GM11168 (cell line): ENCODE measurements at regions not wholly inside any gene's neighbourhood (a gene's known extent, or its start where the extent isn't known, plus 50 kb on each side); places are given as distances from the start of the nearest gene placed in this dataset.
"Not testable (repeated sequence)": the region's sequence is repeated elsewhere in the genome, so short reads cannot be mapped to it uniquely, and the experiment has no call there.

Experiments
- in situ Hi-C: fragments of 300-500 bp; cut with MboI; formaldehyde crosslinking; loops from one replicate; pipeline ENCODE4 v1.12.0; 2022; ENCODE audit warnings: low sequenced_read_pairs; ENCODE audit not compliant: unreplicated experiment

DNA sequence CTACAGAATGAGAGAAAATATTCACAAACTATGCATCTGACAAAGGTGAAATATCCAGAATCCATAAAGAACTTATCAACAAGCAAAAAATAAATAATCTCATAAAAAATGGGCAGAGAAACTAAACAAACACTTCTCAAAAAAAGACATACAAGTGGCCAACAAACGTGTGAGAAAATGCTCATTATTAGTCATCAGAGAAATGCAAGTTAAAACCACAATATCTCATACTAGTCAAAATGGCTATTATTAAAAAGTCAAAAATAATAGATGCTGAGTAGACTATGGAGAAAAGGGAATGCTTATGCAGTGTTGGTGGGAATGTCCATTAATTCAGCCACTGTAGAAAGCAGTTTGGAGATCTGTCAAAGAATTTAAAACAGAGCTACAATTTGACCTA, 533.3 kb downstream of the TMA16 start:
- in situ Hi-C loops: no loop called here

DNA sequence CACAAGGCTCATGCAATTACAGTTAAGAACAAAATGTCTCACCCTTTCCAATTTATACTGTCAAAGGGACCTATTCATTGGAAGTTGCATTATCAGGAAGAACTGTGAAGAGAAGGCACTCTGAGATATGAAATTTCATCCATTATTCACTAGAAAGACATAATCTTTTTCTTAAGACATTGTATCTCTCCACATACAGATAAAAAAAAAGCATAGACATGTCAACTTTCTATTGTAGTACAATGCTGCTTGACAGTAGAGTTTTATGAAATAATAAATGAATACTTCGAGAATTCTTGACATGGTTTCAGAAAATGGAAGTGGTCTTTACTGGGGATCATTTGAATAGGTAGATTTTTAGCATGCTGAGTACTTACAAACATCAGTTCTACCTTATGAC, 545.0 kb downstream of the TMA16 start:
- in situ Hi-C loops: no loop called here

DNA sequence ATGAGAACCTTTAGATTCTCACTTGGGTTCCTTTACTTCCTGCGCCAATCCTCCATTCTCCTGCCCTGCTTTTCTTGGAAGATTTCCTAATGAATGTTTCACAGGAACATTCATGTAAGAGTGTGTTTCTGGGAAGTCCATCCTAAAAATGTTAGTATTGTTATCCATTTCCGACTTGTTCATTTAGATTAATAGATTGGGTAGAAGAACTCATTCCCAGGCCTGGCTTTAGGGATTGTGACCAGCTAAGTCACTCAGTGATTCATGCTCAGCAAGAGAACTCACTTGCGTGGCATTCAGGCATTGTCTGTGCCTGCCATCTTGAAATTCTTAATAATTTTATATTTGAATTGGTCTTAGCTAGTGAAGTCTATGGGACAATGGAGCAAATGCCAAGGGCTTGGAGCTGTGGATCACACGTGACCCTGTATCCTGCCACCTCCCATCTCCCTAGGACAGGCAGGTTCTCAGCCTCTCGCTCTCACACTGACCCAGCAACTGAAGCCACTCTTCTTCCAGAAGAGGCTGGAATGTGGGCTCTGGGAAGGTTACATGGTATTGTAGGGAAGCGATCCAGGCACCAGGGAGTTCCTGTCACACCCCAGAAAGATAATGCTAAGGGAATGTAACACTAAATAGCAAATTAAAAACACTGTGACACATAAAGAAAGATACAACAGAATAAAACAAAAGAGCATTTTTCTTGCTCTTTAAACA, 562.1 kb downstream of the TMA16 start:
- in situ Hi-C loops: no loop called here

DNA sequence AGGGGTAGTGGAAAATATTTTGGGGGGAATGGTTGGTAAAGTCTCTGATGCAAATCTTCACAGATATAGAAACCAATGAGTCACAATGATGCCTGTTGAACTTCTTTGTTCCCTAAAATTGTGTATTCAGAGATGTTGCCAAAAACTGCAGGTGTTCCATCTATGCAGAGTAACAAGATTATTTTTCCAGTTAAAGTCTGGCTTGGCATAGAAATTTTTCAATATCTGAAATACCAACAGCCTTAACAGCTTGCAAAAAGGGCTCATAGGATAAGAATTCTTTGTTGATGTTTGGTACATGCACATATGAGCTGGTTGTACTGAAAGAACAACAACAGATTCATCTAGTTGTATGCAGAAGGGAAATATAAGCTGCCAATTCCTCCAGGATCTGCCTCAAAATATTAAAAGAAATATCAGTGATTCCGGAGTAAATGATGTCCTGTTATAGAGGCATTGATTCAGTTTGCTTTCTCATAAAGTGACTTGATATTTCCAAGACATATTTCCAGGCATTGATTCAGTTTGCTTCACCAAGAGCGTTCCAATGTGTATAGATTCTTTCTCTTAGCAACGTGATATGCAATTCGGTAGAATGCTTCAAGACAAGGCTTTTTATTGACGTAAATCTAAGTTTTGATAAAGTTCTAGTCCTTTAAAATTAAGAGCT, 564.4 kb downstream of the TMA16 start:
- in situ Hi-C loops: no loop called here

DNA sequence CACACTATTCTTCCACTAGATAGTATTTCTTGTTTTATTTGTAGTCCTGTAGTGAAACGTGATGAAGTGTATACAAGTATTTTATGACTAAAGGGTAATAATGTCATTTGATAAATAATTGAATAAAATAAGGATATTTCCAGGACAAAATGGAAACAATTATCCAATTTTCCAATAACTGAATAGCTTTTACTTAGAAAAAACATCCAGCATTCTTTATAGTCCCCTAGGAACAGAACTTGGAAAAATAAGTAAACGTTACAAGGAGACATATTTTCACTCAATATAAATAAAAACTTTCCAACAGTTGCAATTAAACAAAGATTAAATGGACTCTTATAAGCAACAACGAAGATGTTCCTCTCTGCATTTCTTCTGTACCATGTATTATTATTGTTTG, 566.0 kb downstream of the TMA16 start:
- in situ Hi-C loops: no loop called here

DNA sequence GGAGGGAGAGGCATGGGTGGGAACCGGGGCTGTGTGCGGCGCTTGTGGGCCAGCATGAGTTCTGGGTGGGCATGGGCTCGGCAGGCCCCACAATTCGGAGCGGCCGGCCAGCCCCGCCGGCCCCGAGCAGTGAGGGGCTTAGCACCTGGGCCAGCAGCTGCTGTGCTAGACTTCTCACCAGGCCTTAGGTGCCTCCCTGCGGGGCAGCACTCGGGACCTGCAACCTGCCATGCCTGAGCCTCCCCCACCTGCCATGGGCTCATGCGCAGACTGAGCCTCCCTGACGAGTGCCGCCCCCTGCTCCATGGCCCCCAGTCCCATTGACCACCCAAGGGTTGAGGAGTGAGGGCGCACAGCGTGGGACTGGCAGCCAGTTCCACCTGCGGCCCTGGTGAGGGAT, 573.9 kb downstream of the TMA16 start:
- in situ Hi-C loops: no loop called here

DNA sequence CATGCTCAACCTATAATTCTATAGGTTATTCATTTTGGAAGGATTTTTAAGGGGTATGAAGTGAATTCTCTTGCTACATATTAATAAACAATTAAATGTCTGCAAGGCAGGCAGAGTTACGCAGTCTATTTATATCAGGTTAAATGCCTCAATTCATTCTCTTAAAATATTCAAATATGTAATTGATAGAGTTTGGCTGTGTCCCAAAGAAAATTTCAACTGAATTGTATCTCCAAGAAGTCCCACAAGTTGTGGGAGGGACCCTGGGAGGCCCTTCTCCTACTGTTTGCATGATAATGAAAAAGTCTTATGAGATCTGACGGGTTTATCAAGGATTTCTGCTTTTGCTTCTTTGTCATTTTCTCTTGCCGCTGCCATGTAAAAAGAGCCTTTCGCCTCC, 576.1 kb downstream of the TMA16 start:
- in situ Hi-C loops: no loop called here

DNA sequence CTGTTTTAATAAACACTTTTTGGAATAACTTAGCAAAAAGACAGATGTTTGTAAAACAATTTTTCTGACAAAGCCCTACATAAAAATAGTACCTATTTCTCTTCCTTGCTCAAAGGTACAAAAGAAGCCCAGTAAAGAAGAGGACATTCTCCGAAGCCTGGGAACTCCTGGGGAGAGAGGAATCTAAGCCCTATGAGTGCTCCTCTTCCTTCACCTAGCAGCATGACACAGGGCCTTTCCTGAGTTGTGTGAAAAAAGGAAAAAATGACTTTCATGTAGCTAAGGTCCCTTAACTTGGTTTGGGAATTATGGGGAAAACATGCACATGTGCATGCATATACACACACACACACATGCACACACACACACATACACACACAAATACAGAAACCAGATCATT, 586.9 kb downstream of the TMA16 start:
- in situ Hi-C loops: no loop called here

DNA sequence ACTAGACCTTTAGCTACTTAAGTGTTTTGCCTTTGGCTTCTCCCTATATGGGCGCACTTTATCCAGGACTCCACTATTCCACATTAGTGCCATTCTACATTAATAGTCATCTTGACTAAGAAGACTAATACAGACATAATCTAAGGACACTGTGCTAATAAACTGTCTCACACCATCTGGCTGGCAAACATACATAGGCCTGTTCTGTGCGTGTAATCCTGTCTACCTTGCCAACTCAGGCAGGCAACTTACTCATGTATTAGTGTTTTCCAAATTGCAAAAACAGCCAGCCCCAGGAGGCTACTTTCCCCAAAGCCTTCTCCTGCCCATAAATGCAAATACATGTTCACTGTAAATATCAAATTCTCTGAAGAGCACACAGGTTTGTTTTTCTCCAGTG, 587.3 kb downstream of the TMA16 start:
- in situ Hi-C loops: no loop called here

DNA sequence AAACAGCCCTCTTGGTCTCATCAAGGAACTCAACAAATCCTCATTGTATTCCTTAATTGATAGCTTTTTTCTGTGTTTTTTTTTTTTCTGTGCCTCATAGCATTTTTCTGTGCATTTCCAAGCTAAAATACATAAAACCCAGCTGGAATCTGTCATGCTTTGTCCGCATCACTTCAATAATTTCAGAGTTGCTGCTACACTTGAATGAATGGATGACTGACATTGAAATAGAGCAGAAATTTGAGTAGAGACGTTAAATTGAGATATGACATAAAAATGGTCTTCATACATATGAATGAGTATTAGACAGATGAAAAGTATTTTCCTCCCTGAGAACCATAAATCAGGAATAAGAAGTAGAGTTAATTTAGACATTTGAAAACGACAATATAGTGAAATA, 593.2 kb downstream of the TMA16 start:
- in situ Hi-C loops: no loop called here

DNA sequence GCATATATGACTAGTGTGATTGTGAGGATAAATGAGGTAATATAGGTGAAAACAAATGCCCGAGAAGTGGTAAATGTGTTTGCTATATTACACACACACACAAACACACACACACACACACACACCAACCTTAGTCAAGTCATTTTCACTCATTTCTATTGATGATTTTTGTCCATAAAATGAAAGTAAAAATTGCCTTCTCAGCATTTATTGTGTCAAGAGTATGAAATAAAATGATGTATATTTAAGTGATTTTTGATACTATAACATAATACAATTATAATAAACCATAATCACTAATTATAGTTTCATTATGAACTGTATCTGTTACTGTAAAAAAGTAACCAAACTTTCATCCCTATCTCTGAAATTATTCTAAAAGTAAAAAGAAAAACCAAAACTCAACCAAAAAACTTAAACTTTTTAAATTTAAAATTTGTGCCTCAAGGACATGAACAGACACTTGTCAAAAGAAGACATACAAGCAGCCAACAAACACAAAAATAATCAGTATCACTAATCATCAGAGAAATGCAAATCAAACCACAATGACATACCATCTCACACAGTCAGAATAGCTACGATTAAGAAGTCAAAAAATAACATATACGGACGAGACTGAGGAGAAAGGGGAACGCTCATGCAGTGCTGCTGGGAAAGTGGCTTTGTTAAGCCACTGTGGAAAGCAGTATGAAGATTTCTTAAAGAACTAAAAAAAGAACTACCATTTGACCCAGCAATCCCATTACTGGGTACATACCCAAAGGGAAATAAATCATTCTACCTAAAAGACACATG, 601.0 kb downstream of the TMA16 start:
- in situ Hi-C loops: no loop called here

DNA sequence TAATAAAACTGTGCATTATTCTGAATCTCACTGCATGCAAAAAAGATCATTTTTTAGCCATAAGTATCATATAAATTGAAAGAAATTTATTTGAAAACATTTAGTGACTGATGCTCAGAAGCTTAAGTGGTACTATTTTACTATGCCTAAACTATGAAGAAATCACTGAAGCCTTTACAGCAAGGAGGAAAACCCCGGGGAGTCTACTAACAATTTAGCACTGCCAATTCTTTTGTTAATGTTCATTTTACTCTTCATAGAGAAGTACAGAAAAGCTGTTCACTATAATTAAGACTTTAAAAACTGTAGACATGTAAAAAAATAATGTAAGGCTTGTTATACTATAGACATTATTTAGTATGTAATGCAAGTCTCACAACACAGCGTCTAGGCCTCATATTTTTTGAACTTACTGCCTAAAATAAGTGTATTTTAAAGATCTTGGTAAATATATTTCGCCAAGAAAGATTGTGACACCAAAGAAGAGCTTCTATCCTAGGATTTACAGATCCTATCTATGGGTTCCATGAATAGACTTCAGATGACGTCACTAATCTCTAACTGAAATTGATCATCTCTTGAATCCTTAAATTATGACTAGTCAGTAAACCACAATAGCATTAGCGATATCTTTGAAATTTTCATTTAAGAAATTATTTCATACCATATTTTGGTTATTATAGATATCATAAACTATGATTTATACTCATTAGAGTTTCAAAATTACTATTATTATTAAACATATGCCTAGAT, 602.5 kb downstream of the TMA16 start:
- in situ Hi-C loops: no loop called here

DNA sequence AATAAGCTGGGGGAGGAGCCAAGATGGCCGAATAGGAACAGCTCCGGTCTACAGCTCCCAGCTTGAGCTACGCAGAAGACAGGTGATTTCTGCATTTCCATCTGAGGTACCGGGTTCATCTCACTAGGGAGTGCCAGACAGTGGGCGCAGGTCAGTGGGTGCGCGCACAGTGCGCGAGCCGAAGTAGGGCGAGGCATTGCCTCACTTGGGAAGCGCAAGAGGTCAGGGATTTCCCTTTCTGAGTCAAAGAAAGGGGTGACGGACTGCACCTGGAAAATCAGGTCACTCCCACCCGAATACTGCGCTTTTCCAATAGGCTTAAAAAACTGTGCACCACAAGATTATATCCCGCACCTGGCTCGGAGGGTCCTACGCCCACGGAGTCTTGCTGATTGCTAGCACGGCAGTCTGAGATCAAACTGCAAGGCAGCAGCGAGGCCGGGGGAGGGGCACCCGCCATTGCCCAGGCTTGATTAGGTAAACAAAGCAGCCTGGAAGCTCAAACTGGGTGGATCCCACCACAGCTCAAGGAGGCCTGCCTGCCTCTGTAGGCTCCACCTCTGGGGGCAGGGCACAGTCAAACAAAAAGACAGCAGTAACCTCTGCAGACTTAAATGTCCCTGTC, 606.4 kb downstream of the TMA16 start:
- in situ Hi-C loops: not testable (repeated sequence)

DNA sequence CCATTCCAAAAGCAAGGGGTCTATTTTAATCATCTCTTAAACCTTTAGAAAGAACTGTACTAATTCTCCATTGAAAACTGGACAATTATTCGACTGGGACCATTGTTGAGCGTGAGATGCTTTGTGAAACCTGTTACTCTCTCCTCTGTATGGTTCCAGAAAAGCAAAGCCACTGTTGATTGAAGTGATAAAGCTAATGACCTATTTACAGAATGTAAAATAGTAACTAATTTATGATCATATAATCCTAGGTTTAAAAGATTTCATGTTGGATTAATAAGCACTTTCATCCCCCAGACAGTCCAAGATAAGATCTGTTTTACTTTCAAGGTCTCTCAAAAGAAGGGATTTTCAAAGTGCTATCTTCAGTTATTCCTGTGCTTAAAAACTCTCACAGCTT, 614.5 kb downstream of the TMA16 start:
- in situ Hi-C loops: no loop called here

DNA sequence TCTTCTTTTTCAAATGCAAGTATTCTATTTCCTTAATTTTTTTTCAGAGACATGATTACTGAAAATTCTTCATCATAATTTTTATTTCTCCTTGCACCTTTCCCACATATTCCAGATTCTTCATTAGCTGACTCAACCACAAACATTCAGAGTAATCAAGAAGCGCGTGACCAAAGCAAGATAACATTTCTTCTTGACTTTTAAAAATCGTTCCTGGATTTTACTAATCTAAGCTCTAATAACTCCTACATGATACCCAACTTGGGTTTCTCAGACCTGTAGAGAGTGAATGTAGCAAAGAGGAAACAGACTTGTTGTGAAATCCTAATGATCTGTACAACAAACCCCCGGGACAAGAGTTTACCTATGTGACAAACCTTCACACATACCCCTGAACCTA, 615.0 kb downstream of the TMA16 start:
- in situ Hi-C loops: no loop called here

DNA sequence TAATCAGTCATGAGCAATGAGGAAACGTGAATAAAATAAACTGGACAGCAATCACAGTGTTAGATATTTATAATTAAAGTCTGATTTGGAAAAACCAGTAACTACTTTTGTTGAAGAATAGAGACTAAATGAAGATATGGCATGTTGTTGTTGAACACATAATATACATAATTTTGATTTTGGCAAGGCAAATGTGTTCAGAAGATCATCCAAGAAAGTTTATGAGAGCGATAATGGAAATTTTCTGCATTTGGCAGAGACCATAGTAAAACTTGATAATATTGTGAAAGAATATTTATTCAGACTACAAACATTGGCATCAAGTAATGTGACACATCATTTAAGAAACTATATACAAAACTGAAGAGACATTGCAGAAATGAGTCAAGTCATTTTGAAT, 620.7 kb downstream of the TMA16 start:
- in situ Hi-C loops: no loop called here

DNA sequence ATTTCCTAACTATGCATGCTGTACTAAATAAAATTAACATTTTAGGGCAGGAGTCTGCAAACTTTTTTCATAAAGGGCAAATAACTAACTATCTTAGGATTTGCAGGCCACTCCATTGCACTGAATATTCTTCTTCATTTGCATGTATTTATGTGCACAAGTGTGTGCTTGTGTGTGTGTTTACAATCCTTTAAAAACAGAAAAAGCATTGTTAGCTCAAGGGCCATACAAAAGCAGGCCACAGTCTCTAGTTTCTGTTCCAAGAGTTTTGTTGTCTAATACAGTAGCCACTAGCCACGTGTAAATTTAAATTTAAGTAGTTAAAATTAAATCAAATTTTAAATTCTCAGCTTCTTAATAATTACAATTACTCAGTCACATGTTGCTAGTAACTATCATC, 621.8 kb downstream of the TMA16 start:
- in situ Hi-C loops: no loop called here

DNA sequence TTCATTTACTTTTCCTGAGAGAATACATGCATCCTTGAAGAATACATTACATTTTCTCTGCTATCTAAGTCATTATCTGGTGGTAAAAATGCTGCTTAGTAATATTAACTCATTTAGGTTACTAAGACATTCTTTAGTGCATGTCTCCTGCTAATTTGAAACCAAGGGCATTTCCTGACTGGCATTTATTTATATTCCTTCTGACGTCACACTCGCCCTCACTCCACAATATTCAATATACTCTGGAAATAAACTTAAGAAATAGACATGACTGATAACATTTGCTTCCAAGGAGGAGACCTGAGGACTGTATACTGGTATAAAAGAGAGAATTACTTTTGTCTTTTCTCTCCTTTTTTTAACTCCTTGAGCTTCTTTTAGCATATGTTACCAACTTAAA, 619.5 kb upstream of the SMIM31 start:
- in situ Hi-C loops: no loop called here

DNA sequence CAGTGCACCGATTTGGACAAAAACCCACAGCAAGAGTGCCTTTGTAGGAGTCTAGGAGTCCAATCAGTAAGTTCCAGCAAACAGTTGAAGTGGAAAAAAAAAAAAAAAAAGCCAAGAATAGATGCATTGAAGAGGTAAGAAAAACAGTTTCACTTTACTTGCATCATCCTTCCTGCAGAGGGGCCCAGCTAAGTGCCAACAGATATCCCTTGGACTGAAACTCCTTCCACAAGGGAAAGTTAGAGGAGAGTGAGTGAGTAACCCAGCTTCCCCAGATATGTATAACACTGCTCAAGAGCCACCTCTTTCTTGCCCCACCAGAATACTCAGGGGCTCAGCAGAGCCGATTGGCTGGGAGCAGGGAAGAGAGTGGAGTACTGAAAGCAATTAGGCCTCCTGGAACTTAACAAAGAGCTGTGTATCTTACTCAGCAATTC, 617.7 kb upstream of the SMIM31 start:
- in situ Hi-C loops: no loop called here

DNA sequence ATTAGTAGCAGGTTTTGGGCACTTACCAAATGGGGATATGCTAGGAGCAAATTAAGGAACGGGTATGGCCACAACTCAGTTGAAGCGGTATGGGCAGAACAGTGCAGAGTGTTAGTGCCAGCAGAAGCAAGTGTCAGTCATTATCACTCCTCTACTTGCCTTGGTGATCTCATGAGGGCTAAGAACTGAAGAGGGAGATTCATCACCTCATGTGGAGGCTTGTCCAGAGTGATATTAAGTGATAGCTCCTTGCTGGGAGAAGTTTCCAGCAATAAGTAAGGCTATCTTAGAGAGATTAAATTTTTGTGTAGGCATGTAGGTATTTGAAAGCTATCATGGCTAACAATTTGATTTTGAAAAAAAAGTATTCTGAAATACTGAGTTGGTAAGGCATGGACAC, 615.4 kb upstream of the SMIM31 start:
- in situ Hi-C loops: no loop called here
